HG03108 (cell line): ENCODE measurements at regions not wholly inside any gene's neighbourhood (a gene's known extent, or its start where the extent isn't known, plus 50 kb on each side); places are given as distances from the start of the nearest gene placed in this dataset.

Experiments used
- ATAC-seq: cut with Tn5 transposase; IDR thresholded peaks from one replicate; pipeline ENCODE4 v1.9.1; 2021; ENCODE audit warnings: moderate library complexity; ENCODE audit not compliant: unreplicated experiment

DNA sequence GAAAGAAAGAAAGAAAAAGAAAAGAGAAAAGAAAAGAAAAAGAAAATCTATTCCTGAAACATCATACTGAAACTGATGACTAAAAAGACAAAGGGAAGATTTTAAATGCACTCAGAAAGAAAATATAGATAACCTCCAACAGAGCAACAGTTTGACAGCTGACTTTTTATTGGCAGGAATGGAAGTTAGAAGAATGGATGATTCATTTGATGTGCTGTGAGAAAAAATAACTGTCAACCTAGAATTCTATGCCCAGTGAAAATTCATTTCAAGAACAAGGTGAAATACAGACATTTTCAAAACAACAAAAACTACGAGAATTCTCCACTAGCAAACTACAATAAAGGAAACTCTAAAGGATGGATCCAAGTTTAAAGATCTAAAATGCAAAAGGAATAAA is 50.5 kb upstream of the HSPA12A start:
- no peak for ATAC-seq

DNA sequence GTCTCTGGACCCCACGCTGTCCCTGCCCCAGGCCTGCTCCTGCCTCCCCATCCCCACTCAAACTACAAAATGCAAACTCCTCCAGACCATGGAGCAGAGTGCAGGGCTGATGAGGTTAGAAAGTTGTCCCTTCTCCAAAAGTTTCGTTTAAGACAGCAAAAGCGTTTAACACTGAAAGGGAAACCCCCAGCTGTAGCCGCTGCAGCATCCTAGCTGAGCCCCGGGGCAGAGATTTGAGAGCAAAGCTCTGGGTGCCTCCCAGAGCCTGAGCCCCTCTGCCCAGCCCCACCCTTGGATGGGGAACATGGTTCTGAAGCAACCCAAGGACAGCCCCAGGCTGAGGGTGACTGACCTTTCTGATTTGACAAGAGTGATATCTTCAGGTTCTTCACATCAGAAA is 52.8 kb upstream of the ENO4 start:
- ATAC-seq = no peak

DNA sequence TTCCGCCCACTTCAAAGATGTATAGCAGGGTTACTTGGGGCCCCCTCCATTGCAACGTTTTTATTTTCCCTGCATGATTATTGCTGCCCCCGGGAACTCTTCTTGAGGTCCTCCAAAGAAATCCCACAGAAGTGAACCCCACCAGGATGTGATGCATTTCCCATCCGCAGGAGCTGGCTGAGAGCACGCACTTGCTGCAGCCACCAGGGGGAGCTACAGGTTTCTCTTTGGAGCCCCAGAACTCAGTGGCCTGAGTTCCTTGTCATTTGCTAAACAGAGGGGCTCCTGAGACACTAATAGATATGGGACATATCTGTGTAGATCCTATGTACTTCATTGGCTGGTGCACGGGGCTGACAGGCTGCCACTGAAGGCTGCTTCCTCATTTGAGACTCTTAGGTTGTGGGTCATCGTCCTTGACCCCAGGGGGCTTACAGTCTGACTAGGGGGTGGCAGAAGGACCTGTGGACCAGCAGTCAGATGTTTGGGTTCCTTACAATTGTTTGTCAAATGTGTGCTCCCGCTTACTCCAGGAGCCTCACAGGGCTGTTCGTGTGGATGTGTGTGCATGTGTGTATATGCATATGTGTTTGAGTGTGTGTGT is 52.3 kb upstream of the ENO4 start:
- ATAC-seq = peak; percentile 67

DNA sequence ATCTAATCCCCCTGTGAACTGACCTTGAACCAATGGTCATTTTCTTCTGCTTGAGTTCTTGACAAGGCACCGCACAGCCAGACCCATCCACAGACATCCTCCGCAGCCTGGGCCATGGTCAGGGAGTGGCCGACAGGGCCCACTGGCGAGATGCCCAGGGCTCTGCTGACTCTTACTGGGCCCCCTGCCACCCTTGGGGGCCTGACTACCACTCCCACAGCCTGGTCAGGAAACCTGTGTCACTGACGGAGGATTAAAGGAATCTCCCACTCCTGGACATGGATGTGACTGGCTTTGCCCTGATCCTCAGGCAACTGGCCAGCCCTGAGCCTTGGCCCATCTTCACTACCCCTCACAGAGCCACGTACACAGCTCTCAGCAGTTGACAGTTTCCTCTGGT is 50.4 kb upstream of the ENO4 start:
- ATAC-seq = no peak
